Keratinocyte (primary cell): ENCODE measurements at regions not wholly inside any gene's neighbourhood (a gene's known extent, or its start where the extent isn't known, plus 50 kb on each side); places are given as distances from the start of the nearest gene placed in this dataset.

Experiments
- DNase-seq: peaks from one replicate; pipeline ENCODE4 v3.0.0-alpha.2; 2011; ENCODE audit warnings: low read depth, missing footprints, low spot score
- FAIRE-seq: peaks from 2 replicates; lab custom pipeline; 2011; peaks lifted over from hg19 to GRCh38; lab: Jason Lieb, UNC
- H2AFZ ChIP-seq: 2 replicates; pipeline ENCODE4 v1.6.0; 2012; ENCODE audit warnings: low read length, control low read depth, inconsistent platforms; ENCODE audit not compliant: control insufficient read depth
- H3K27ac ChIP-seq: 2 replicates; pipeline ENCODE4 v1.5.1; 2011; ENCODE audit warnings: low read length; ENCODE audit not compliant: control insufficient read depth, insufficient read depth
- H3K27me3 ChIP-seq: 3 replicates; pipeline ENCODE4 v1.6.0; 2011; ENCODE audit warnings: low read length; ENCODE audit not compliant: control insufficient read depth, insufficient read depth; ENCODE audit errors: extremely low read depth
- H3K36me3 ChIP-seq, 2 experiments: 2 replicates in 1 of 2; 3 replicates in 1 of 2; pipeline ENCODE4 v1.5.1; 2011; ENCODE audit warnings: low read length in 2 of 2, mild to moderate bottlenecking in 1 of 2; ENCODE audit not compliant: control insufficient read depth in 2 of 2, insufficient read depth in 2 of 2; ENCODE audit errors: extremely low read depth in 1 of 2
- H3K4me1 ChIP-seq: 3 replicates; pipeline ENCODE4 v1.5.1; 2011; ENCODE audit warnings: low read length; ENCODE audit not compliant: control insufficient read depth, insufficient read depth; ENCODE audit errors: extremely low read depth
- H3K4me2 ChIP-seq: 3 replicates; pipeline ENCODE4 v1.6.0; 2011; ENCODE audit warnings: low read depth, low read length; ENCODE audit not compliant: control insufficient read depth, insufficient read depth; ENCODE audit errors: extremely low read depth
- H3K4me3 ChIP-seq, 3 experiments: fragments of 200-600 bp in 1 of 3; sonication (generic) in 1 of 3; 2 replicates in 2 of 3; 3 replicates in 1 of 3; pipeline ENCODE4 v1.5.1; 2011 to 2016; ENCODE audit warnings: low read length in 3 of 3, mild to moderate bottlenecking in 3 of 3, control low read depth in 2 of 3, inconsistent platforms in 1 of 3, low read depth in 1 of 3, mixed read lengths in 1 of 3, mixed run types in 1 of 3, moderate library complexity in 1 of 3; ENCODE audit not compliant: control insufficient read depth in 2 of 3, insufficient read depth in 2 of 3; ENCODE audit errors: extremely low read depth in 1 of 3
- H3K79me2 ChIP-seq: 2 replicates; pipeline ENCODE4 v1.6.0; 2012; ENCODE audit warnings: low read length; ENCODE audit not compliant: control insufficient read depth, insufficient read depth
- H3K9ac ChIP-seq: 3 replicates; pipeline ENCODE4 v1.6.0; 2011; ENCODE audit warnings: low read length; ENCODE audit not compliant: control insufficient read depth, insufficient read depth; ENCODE audit errors: extremely low read depth
- H3K9me1 ChIP-seq: 3 replicates; pipeline ENCODE4 v1.6.0; 2011; ENCODE audit warnings: low read length; ENCODE audit not compliant: control insufficient read depth, insufficient read depth; ENCODE audit errors: extremely low read depth
- H3K9me3 ChIP-seq: 2 replicates; pipeline ENCODE4 v1.5.1; 2012; ENCODE audit warnings: low read depth, low read length; ENCODE audit not compliant: control insufficient read depth
- H4K20me1 ChIP-seq: 3 replicates; pipeline ENCODE4 v1.6.0; 2011; ENCODE audit warnings: low read length; ENCODE audit not compliant: control insufficient read depth, insufficient read depth; ENCODE audit errors: extremely low read depth
- CTCF ChIP-seq, 3 experiments: IDR thresholded peaks in 1 of 3; conservative IDR thresholded peaks in 1 of 3; optimal IDR thresholded peaks in 1 of 3; 2 replicates in 2 of 3; 3 replicates in 1 of 3; pipeline versions ENCODE3 to v1.5.1; 2011; ENCODE audit warnings: low read length in 3 of 3, mild to moderate bottlenecking in 3 of 3, moderate library complexity in 2 of 3, control low read depth in 1 of 3, inconsistent platforms in 1 of 3; ENCODE audit not compliant: insufficient read depth in 2 of 3; ENCODE audit errors: extremely low read depth in 1 of 3
- EZH2 ChIP-seq: IDR thresholded peaks from one replicate; pipeline ENCODE4 v1.6.1; 2012; ENCODE audit warnings: inconsistent platforms, mild to moderate bottlenecking, low read length, moderate library complexity
- dilution Hi-C: fragments of 300-500 bp; cut with MboI; formaldehyde crosslinking; loops from one replicate; pipeline ENCODE4 v1.7.0; 2020; ENCODE audit warnings: low sequenced_read_pairs; ENCODE audit not compliant: extremely low pct_ligation_motif_present

GRCh38 chr16:80171199-80171598 is 369.6 kb upstream of the DYNLRB2 start:
- no peak overlapping the region for H3K4me2 ChIP-seq
- no peak for FAIRE-seq
- no peaks in the 10 kb centered on the region for H3K27me3 ChIP-seq

GRCh38 chr16:80167657-80168390 is 373.0 kb upstream of the DYNLRB2 start:
- no peaks in the 10 kb centered on the region for H3K27me3 ChIP-seq

More at GRCh38 chr16:80171199-80171598, 369.6 kb upstream of the DYNLRB2 start:
- Histone ChIP-seq H3K79me2 (no peaks in the 10 kb centered on the region), H2AFZ (no peak overlapping the region), H3K4me3 (no peak overlapping the region), H3K4me1 (peaks cover 27% of the 10 kb centered on the region), H3K9ac (no peak overlapping the region), H3K36me3 (no peaks in the 10 kb centered on the region), H3K9me3 (no peaks in the 10 kb centered on the region), H3K9me1 (no peaks in the 10 kb centered on the region), H4K20me1 (no peaks in the 10 kb centered on the region), H3K27ac (no peak overlapping the region)
- no peak for TF ChIP-seq CTCF (optimal IDR thresholded peaks at IDR 0.05 in 1 of 3, IDR thresholded peaks at IDR 0.05 in 1 of 3, conservative IDR thresholded peaks at IDR 0.05 in 1 of 3; ENCODE audit: extremely low read depth in 1 of 3, insufficient read depth in 2 of 3, low read length in 3 of 3)
- TF ChIP-seq EZH2 = no peak
- DNase-seq = no peak
- dilution Hi-C loops = no loop called here

More at GRCh38 chr16:80167657-80168390, 373.0 kb upstream of the DYNLRB2 start:
- Histone ChIP-seq H3K9ac (no peak overlapping the region), H3K9me3 (no peaks in the 10 kb centered on the region), H3K79me2 (no peaks in the 10 kb centered on the region), H3K9me1 (no peaks in the 10 kb centered on the region), H2AFZ (no peak overlapping the region), H3K4me2 (peak overlapping the region; percentile 33), H3K27ac (no peak overlapping the region), H3K4me1 (peaks cover 6% of the 10 kb centered on the region), H3K4me3 (no peak overlapping the region), H3K36me3 (no peaks in the 10 kb centered on the region), H4K20me1 (no peaks in the 10 kb centered on the region)
- dilution Hi-C loops = no loop called here
- FAIRE-seq = peak; percentile 98
- no peak for TF ChIP-seq EZH2
- no peak for TF ChIP-seq CTCF (optimal IDR thresholded peaks at IDR 0.05 in 1 of 3, IDR thresholded peaks at IDR 0.05 in 1 of 3, conservative IDR thresholded peaks at IDR 0.05 in 1 of 3; ENCODE audit: extremely low read depth in 1 of 3, insufficient read depth in 2 of 3, low read length in 3 of 3)
- peak; percentile 87 for DNase-seq
